K562 (cell line): ENCODE measurements at regions not wholly inside any gene's neighbourhood (a gene's known extent, or its start where the extent isn't known, plus 50 kb on each side); places are given as distances from the start of the nearest gene placed in this dataset.

ENCODE experiments used
- ATAC-seq: fragments of 200-7000 bp; cut with Tn5 transposase; 3 replicates; pipeline ENCODE4 v1.9.1; 2020; ENCODE audit warnings: moderate library complexity
- BruUV-seq: library from RNA; stranded (reverse); fragments of 400-500 nt; replicated peaks from 2 replicates; lab custom pipeline; 2021; lab: Mats Ljungman, UMichigan
- CTCF ChIA-PET: fragments of 300-600 bp; formaldehyde crosslinking; extraction: SDS; loops from one replicate; lab custom pipeline; 2021; ENCODE audit warnings: low intra/inter-chr PET ratio; lab: Yijun Ruan, JAX
- POLR2A ChIA-PET: fragments of 300-600, 350-650 bp; sonication (Branson Sonifier 250); formaldehyde crosslinking; extraction: SDS; loops from one replicate; lab custom pipeline; 2021; ENCODE audit warnings: antibody characterized with exemption, inconsistent platforms; lab: Yijun Ruan, JAX
- DNase-seq, 4 experiments: peaks; one replicate each; pipeline versions ENCODE4 v3.0.0 to v3.0.0-alpha.2; 2011 to 2018; ENCODE audit warnings: low spot score in 3 of 4, mixed read lengths in 3 of 4; ENCODE audit errors: extremely low read depth in 1 of 4
- FAIRE-seq: peaks from 2 replicates; lab custom pipeline; 2011; peaks lifted over from hg19 to GRCh38; lab: Jason Lieb, UNC
- H2AFZ ChIP-seq: 2 replicates; pipeline ENCODE4 v1.6.0; 2011; ENCODE audit warnings: low read depth, low read length, control low read depth, inconsistent platforms
- H3K27ac ChIP-seq: fragments of 200-600 bp; 3 replicates; pipeline ENCODE4 v1.8.0; 2011; ENCODE audit warnings: low read depth, mild to moderate bottlenecking, control low read depth, inconsistent platforms, low read length, moderate library complexity, mixed read lengths; ENCODE audit errors: extremely low read depth
- H3K27me3 ChIP-seq, 2 experiments: fragments of 300-600 bp in 1 of 2; 2 replicates in 1 of 2; 3 replicates in 1 of 2; pipeline versions ENCODE4 v1.6.0 to v1.8.0; 2011; ENCODE audit warnings: inconsistent platforms in 2 of 2, low read length in 2 of 2, mild to moderate bottlenecking in 1 of 2, mixed read lengths in 1 of 2, moderate library complexity in 1 of 2; ENCODE audit not compliant: control insufficient read depth in 2 of 2, insufficient read depth in 2 of 2
- H3K36me3 ChIP-seq: fragments of 300-600 bp; 3 replicates; pipeline ENCODE4 v1.8.0; 2011; ENCODE audit warnings: mild to moderate bottlenecking, low read length, inconsistent platforms; ENCODE audit not compliant: control insufficient read depth, insufficient read depth
- H3K4me1 ChIP-seq, 2 experiments: fragments of 200-600 bp in 1 of 2; replicated peaks in 1 of 2; 2 replicates in 1 of 2; 3 replicates in 1 of 2; pipeline versions ENCODE4 v1.5.1 to v1.8.0; 2011; ENCODE audit warnings: inconsistent platforms in 2 of 2, low read length in 2 of 2, mild to moderate bottlenecking in 1 of 2, mixed read lengths in 1 of 2, moderate library complexity in 1 of 2; ENCODE audit not compliant: control insufficient read depth in 2 of 2, insufficient read depth in 2 of 2
- H3K4me2 ChIP-seq: 2 replicates; pipeline ENCODE4 v1.6.1; 2011; ENCODE audit warnings: low read length, control low read depth, inconsistent platforms, mixed read lengths; ENCODE audit not compliant: insufficient read depth
- H3K4me3 ChIP-seq: fragments of 200-600 bp; sonication (generic), shearing (Covaris generic); 2 replicates; pipeline ENCODE4 v1.5.1; 2016; ENCODE audit warnings: control low read depth, inconsistent platforms
- H3K79me2 ChIP-seq: fragments of 200-600 bp; 3 replicates; pipeline ENCODE4 v1.8.0; 2011; ENCODE audit warnings: low read length, inconsistent platforms; ENCODE audit not compliant: control insufficient read depth, insufficient read depth
- H3K9ac ChIP-seq, 2 experiments: 2 replicates each; pipeline versions ENCODE4 v1.6.0 to v1.6.1; 2011; ENCODE audit warnings: low read depth in 2 of 2, low read length in 2 of 2, control low read depth in 1 of 2, inconsistent platforms in 1 of 2, mild to moderate bottlenecking in 1 of 2, mixed read lengths in 1 of 2; ENCODE audit not compliant: insufficient read depth in 1 of 2
- H3K9me1 ChIP-seq: one replicate; pipeline ENCODE4 v1.6.0; 2011; ENCODE audit warnings: inconsistent platforms, mild to moderate bottlenecking, low read length, moderate library complexity; ENCODE audit not compliant: control insufficient read depth, insufficient read depth
- H3K9me3 ChIP-seq: replicated peaks from 2 replicates; pipeline ENCODE4 v1.5.1; 2011; ENCODE audit warnings: low read depth, low read length, inconsistent platforms; ENCODE audit not compliant: control insufficient read depth, insufficient read depth
- H4K20me1 ChIP-seq: replicated peaks from 2 replicates; pipeline ENCODE4 v1.6.1; 2011; ENCODE audit warnings: low read length, inconsistent platforms, mixed read lengths; ENCODE audit not compliant: control insufficient read depth, insufficient read depth
- ARNT ChIP-seq, 2 experiments: fragments of 450-650 bp; IDR thresholded peaks; 2 replicates each; pipeline ENCODE4 v1.6.1; 2016; ENCODE audit warnings: mild to moderate bottlenecking in 1 of 2
- BRCA1 ChIP-seq, 2 experiments: fragments of 450-650 bp in 1 of 2; sonication (generic) in 1 of 2; formaldehyde crosslinking in 1 of 2; IDR thresholded peaks; 2 replicates each; pipeline versions ENCODE4 v1.5.0 to v1.6.1; 2017 to 2020; ENCODE audit warnings: mild to moderate bottlenecking in 1 of 2, missing genetic modification reagents in 1 of 2
- CHD1 ChIP-seq: fragments of 200-600 bp; sonication (generic); IDR thresholded peaks from one replicate; pipeline ENCODE4 v1.6.1; 2012; ENCODE audit warnings: mild to moderate bottlenecking, moderate library complexity, low read length, inconsistent platforms
- ETV1 ChIP-seq: fragments of 450-650 bp; conservative IDR thresholded peaks from 2 replicates; pipeline ENCODE4 v1.6.1; 2016; ENCODE audit warnings: missing genetic modification characterization, control low read depth, low read depth, missing compliant biosample characterization
- NCOR1 ChIP-seq: fragments of 450-650 bp; IDR thresholded peaks from 2 replicates; pipeline ENCODE4 v1.6.1; 2016; ENCODE audit warnings: mild to moderate bottlenecking, moderate library complexity
- NEUROD1 ChIP-seq: fragments of 150-350 bp; IDR thresholded peaks from 2 replicates; pipeline ENCODE4 v1.6.1; 2014; ENCODE audit warnings: borderline replicate concordance, low read length, low read depth; ENCODE audit not compliant: partially characterized antibody
- NR4A1 ChIP-seq, 2 experiments: fragments of 250-450 bp in 1 of 2; fragments of 450-650 bp in 1 of 2; sonication (Bioruptor Pico) in 1 of 2; IDR thresholded peaks; 2 replicates each; pipeline versions ENCODE4 v1.4.0 to v1.6.1; 2016 to 2020; ENCODE audit warnings: mild to moderate bottlenecking in 2 of 2, missing compliant biosample characterization in 1 of 2, missing genetic modification characterization in 1 of 2, moderate library complexity in 1 of 2
- PHTF2 ChIP-seq: fragments of 250-450 bp; sonication (Bioruptor Pico); IDR thresholded peaks from 2 replicates; pipeline ENCODE4 v1.5.0; 2021; ENCODE audit warnings: mild to moderate bottlenecking
- PTRF ChIP-seq: fragments of 450-650 bp; IDR thresholded peaks from 2 replicates; pipeline ENCODE4 v1.6.1; 2016; ENCODE audit warnings: mild to moderate bottlenecking, missing genetic modification characterization, missing compliant biosample characterization
- RBM14 ChIP-seq: fragments of 200-400 bp; formaldehyde crosslinking; IDR thresholded peaks from 2 replicates; pipeline ENCODE4 v1.6.1; 2018; ENCODE audit warnings: low read depth, mild to moderate bottlenecking, low read length, moderate library complexity, borderline replicate concordance; ENCODE audit not compliant: insufficient read depth
- RHOXF2B ChIP-seq: fragments of 250-450 bp; sonication (Bioruptor Pico); conservative IDR thresholded peaks from 2 replicates; pipeline ENCODE4 v1.5.1; 2021
- SMAD1 ChIP-seq: fragments of 150-350 bp; IDR thresholded peaks from 2 replicates; pipeline ENCODE4 v1.6.1; 2014; ENCODE audit warnings: low read length, low read depth; ENCODE audit not compliant: partially characterized antibody
- ZNF764 ChIP-seq: fragments of 250-450 bp; sonication (Bioruptor Pico); IDR thresholded peaks from 2 replicates; pipeline ENCODE4 v1.4.0; 2020; ENCODE audit warnings: low read depth, mild to moderate bottlenecking, moderate library complexity
- WGBS: fragments of 100-300 bp; shearing (Covaris generic); methylation state at CpG from one replicate; pipeline ENCODE4 v1.1.6; 2016; ENCODE audit warnings: low coverage, mixed read lengths; ENCODE audit not compliant: insufficient coverage; ENCODE audit errors: missing lambda C conversion rate; 5-methylcytosine and 5-hydroxymethylcytosine counted together
- in situ Hi-C: fragments of 300-500 bp; cut with MboI; formaldehyde crosslinking; loops from 4 replicates; pipeline ENCODE4 v1.15.0; 2018; ENCODE audit warnings: inconsistent platforms, mixed read lengths
- intact Hi-C: fragments of 100-400 bp; cut with micrococcal nuclease; formaldehyde crosslinking; loops from 2 replicates; pipeline ENCODE4 v1.14.2; 2022
- TF ChIP-seq, protein P1 (sequence below): fragments of 150-350 bp; conservative IDR thresholded peaks from 2 replicates; pipeline ENCODE4 v1.6.1; 2014; ENCODE audit warnings: low read length
- TF ChIP-seq, protein P2 (sequence below): fragments of 250-450 bp; sonication (Bioruptor Pico); IDR thresholded peaks from 2 replicates; pipeline ENCODE4 v1.5.1; 2021; ENCODE audit warnings: mild to moderate bottlenecking
- TF ChIP-seq, protein P3 (sequence below): fragments of 450-650 bp; IDR thresholded peaks from 2 replicates; pipeline ENCODE4 v1.7.1; 2018; ENCODE audit warnings: mild to moderate bottlenecking, low read depth; ENCODE audit not compliant: partially characterized antibody

DNA sequence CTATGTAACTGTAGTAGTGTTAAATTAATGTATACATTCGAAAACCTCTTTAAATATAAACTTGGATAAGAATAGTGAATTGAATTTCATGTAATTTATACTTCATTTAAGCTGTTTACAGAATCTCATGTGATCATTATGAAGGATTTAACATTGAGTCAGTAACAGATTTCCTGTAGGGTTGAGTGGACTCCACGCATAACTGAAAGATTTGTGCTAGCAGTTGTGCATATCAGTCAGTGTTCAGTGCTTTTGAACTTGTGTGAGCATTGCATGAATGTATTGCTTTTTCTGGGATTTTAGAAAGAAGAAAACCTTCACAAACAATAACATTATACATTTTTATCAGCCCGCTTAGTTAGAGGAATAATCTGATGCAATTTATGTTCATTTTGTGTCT lies 1435.3 kb downstream of the LRFN5 start:
- CTCF ChIA-PET: no interaction called here
- Histone ChIP-seq H3K79me2 (no peaks in the 10 kb centered on the region), H3K9me3 (no peaks in the 10 kb centered on the region), H3K9me1 (no peaks in the 10 kb centered on the region), H3K4me1 (no peaks in the 10 kb centered on the region), H3K27me3 (no peaks in the 10 kb centered on the region), H3K27ac (no peak overlapping the region), H3K4me2 (no peak overlapping the region), H3K36me3 (no peaks in the 10 kb centered on the region), H2AFZ (no peak overlapping the region), H3K9ac (no peak overlapping the region), H4K20me1 (no peaks in the 10 kb centered on the region), H3K4me3 (no peak overlapping the region)
- DNase-seq (no peak), FAIRE-seq (no peak), ATAC-seq (no peak)
- BruUV-seq: no TSS peak
- in situ Hi-C loops (no loop called here), intact Hi-C loops (no loop called here)
- TF ChIP-seq, protein P1, sequence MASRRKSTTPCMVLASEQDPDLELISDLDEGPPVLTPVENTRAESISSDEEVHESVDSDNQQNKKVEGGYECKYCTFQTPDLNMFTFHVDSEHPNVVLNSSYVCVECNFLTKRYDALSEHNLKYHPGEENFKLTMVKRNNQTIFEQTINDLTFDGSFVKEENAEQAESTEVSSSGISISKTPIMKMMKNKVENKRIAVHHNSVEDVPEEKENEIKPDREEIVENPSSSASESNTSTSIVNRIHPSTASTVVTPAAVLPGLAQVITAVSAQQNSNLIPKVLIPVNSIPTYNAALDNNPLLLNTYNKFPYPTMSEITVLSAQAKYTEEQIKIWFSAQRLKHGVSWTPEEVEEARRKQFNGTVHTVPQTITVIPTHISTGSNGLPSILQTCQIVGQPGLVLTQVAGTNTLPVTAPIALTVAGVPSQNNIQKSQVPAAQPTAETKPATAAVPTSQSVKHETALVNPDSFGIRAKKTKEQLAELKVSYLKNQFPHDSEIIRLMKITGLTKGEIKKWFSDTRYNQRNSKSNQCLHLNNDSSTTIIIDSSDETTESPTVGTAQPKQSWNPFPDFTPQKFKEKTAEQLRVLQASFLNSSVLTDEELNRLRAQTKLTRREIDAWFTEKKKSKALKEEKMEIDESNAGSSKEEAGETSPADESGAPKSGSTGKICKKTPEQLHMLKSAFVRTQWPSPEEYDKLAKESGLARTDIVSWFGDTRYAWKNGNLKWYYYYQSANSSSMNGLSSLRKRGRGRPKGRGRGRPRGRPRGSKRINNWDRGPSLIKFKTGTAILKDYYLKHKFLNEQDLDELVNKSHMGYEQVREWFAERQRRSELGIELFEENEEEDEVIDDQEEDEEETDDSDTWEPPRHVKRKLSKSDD: no peak
- TF ChIP-seq PTRF (tag): no peak
- no peak for TF ChIP-seq NEUROD1
- no peak for TF ChIP-seq ETV1 (tag)
- TF ChIP-seq RHOXF2B (CRISPR knock-in tag): no peak
- no peak for TF ChIP-seq PHTF2 (CRISPR knock-in tag)
- no peak for TF ChIP-seq RBM14
- no peak for TF ChIP-seq ARNT (IDR thresholded peaks at IDR 0.05)
- TF ChIP-seq, protein P2, sequence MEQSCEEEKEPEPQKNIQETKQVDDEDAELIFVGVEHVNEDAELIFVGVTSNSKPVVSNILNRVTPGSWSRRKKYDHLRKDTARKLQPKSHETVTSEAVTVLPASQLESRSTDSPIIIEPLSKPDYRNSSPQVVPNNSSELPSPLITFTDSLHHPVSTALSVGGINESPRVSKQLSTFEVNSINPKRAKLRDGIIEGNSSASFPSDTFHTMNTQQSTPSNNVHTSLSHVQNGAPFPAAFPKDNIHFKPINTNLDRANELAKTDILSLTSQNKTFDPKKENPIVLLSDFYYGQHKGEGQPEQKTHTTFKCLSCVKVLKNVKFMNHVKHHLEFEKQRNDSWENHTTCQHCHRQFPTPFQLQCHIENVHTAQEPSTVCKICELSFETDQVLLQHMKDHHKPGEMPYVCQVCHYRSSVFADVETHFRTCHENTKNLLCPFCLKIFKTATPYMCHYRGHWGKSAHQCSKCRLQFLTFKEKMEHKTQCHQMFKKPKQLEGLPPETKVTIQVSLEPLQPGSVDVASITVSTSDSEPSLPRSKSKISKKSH (CRISPR knock-in tag): no peak
- TF ChIP-seq, protein P3, sequence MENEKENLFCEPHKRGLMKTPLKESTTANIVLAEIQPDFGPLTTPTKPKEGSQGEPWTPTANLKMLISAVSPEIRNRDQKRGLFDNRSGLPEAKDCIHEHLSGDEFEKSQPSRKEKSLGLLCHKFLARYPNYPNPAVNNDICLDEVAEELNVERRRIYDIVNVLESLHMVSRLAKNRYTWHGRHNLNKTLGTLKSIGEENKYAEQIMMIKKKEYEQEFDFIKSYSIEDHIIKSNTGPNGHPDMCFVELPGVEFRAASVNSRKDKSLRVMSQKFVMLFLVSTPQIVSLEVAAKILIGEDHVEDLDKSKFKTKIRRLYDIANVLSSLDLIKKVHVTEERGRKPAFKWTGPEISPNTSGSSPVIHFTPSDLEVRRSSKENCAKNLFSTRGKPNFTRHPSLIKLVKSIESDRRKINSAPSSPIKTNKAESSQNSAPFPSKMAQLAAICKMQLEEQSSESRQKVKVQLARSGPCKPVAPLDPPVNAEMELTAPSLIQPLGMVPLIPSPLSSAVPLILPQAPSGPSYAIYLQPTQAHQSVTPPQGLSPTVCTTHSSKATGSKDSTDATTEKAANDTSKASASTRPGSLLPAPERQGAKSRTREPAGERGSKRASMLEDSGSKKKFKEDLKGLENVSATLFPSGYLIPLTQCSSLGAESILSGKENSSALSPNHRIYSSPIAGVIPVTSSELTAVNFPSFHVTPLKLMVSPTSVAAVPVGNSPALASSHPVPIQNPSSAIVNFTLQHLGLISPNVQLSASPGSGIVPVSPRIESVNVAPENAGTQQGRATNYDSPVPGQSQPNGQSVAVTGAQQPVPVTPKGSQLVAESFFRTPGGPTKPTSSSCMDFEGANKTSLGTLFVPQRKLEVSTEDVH: no peak
- TF ChIP-seq SMAD1: no peak
- TF ChIP-seq ZNF764 (CRISPR knock-in tag): no peak
- no peak for TF ChIP-seq BRCA1 (IDR thresholded peaks at IDR 0.05)
- no peak for TF ChIP-seq BRCA1 (CRISPR knock-in tag; IDR thresholded peaks at IDR 0.05)
- TF ChIP-seq CHD1: no peak
- no peak for TF ChIP-seq NCOR1
- TF ChIP-seq NR4A1 (CRISPR knock-in tag; IDR thresholded peaks at IDR 0.05): no peak
- TF ChIP-seq NR4A1 (tag; IDR thresholded peaks at IDR 0.05): no peak
- POLR2A ChIA-PET: no interaction called here
- WGBS: 7% methylated on average over 3 of the region's 3 CpGs
